Duodenal mucosa (tissue), 2 donors: ENCODE measurements at regions not wholly inside any gene's neighbourhood (a gene's known extent, or its start where the extent isn't known, plus 50 kb on each side); places are given as distances from the start of the nearest gene placed in this dataset.
A peak's percentile ranks its signal among the peaks of the same experiment; 100 is the strongest.

Source experiments
- H3K27ac ChIP-seq: one replicate; pipeline ENCODE4 v1.7.0; 2013; ENCODE audit warnings: low read depth, low read length
- H3K27me3 ChIP-seq, 2 donors: one replicate each; pipeline ENCODE4 v1.7.0; 2013; ENCODE audit warnings: low read length in 2 of 2, control low read depth in 1 of 2; ENCODE audit not compliant: insufficient read depth in 2 of 2, control insufficient read depth in 1 of 2
- H3K36me3 ChIP-seq, 2 donors: one replicate each; pipeline ENCODE4 v1.7.0; 2013; ENCODE audit warnings: low read length in 2 of 2, control low read depth in 1 of 2; ENCODE audit not compliant: insufficient read depth in 2 of 2, control insufficient read depth in 1 of 2
- H3K4me1 ChIP-seq, 2 donors: one replicate each; pipeline ENCODE4 v1.7.0; 2013; ENCODE audit warnings: low read length in 2 of 2, control low read depth in 1 of 2; ENCODE audit not compliant: insufficient read depth in 2 of 2, control insufficient read depth in 1 of 2
- H3K4me3 ChIP-seq, 2 donors: one replicate each; pipeline ENCODE4 v1.7.0; 2013; ENCODE audit warnings: low read length in 2 of 2, low read depth in 1 of 2
- H3K9ac ChIP-seq, 2 donors: one replicate each; pipeline ENCODE4 v1.7.0; 2013; ENCODE audit warnings: low read length in 2 of 2, low read depth in 1 of 2
- H3K9me3 ChIP-seq, 2 donors: one replicate each; pipeline ENCODE4 v1.7.0; 2013; ENCODE audit warnings: low read length in 2 of 2, control low read depth in 1 of 2; ENCODE audit not compliant: control insufficient read depth in 1 of 2

- Histone ChIP-seq H3K9ac (peak overlapping the region; percentile 21 to 22), H3K27ac (peak overlapping the region; percentile 2), H3K27me3 (no peaks in the 10 kb centered on the region), H3K9me3 (no peaks in the 10 kb centered on the region), H3K4me1 (peaks cover 37 to 39% of the 10 kb centered on the region in 2 donors), H3K4me3 (peak overlapping the region in 1 of 2 donors; percentile 34), H3K36me3 (peaks cover 0 to 3% of the 10 kb centered on the region in 2 donors)
These were observed 68.4 kb upstream of the PTGR2 start for GRCh38 chr14:73783107-73783727.

GRCh38 chr14:73782623-73783022 lies 68.4 kb upstream of the PNMA1 start:
- Histone ChIP-seq H3K9ac (peak overlapping the region in 1 of 2 donors; percentile 21), H3K4me1 (peaks cover 35 to 40% of the 10 kb centered on the region in 2 donors), H3K36me3 (peaks cover 0 to 4% of the 10 kb centered on the region in 2 donors), H3K27me3 (no peaks in the 10 kb centered on the region), H3K27ac (no peak overlapping the region), H3K4me3 (no peak overlapping the region), H3K9me3 (no peaks in the 10 kb centered on the region)

GRCh38 chr14:73780896-73781295 lies 66.7 kb upstream of the PNMA1 start:
- peaks cover 0 to 4% of the 10 kb centered on the region in 2 donors for H3K36me3 ChIP-seq
- H3K27ac ChIP-seq: no peak overlapping the region
- H3K4me3 ChIP-seq: no peak overlapping the region
- no peaks in the 10 kb centered on the region for H3K27me3 ChIP-seq
- H3K9ac ChIP-seq: no peak overlapping the region
- no peaks in the 10 kb centered on the region for H3K9me3 ChIP-seq
- H3K4me1 ChIP-seq: peaks cover 37 to 50% of the 10 kb centered on the region in 2 donors

- H3K36me3 ChIP-seq: peaks cover 0 to 4% of the 10 kb centered on the region in 2 donors
- H3K9me3 ChIP-seq: no peaks in the 10 kb centered on the region
- no peak overlapping the region for H3K9ac ChIP-seq
- H3K27me3 ChIP-seq: no peaks in the 10 kb centered on the region
- peaks cover 40 to 50% of the 10 kb centered on the region in 2 donors for H3K4me1 ChIP-seq
- H3K27ac ChIP-seq: no peak overlapping the region
- H3K4me3 ChIP-seq: no peak overlapping the region
These were observed 66.2 kb upstream of the PNMA1 start for GRCh38 chr14:73780391-73780790.

- H3K9ac ChIP-seq: no peak overlapping the region
- no peak overlapping the region for H3K4me3 ChIP-seq
- peaks cover 39 to 50% of the 10 kb centered on the region in 2 donors for H3K4me1 ChIP-seq
- H3K36me3 ChIP-seq: peaks cover 0 to 4% of the 10 kb centered on the region in 2 donors
- no peaks in the 10 kb centered on the region for H3K9me3 ChIP-seq
- no peak overlapping the region for H3K27ac ChIP-seq
- H3K27me3 ChIP-seq: no peaks in the 10 kb centered on the region
These were observed 64.6 kb upstream of the PNMA1 start for GRCh38 chr14:73778736-73779135.

DNA sequence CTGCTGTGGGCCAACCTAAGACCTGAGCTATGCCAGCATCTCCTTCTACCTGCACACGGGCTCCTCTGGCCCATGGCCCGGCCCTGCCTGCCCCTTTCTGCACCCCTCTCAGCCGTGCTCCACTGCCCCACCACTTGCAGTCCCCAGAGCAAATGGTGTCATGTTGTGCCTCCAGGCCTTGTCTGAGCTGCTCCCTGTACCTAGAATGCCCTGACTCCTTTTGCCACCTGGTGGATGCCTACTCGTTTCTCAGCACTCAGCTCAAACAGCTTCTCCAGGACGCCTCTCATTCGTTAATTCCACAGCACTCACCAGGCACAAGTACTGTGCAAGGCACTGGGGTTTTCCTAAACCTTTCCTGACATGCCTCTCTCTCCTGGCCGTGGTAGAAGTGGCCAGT lies 63.2 kb upstream of the PNMA1 start:
- Histone ChIP-seq H3K9me3 (no peaks in the 10 kb centered on the region), H3K36me3 (peaks cover 0 to 4% of the 10 kb centered on the region in 2 donors), H3K4me3 (no peak overlapping the region), H3K27ac (no peak overlapping the region), H3K27me3 (no peaks in the 10 kb centered on the region), H3K9ac (no peak overlapping the region), H3K4me1 (peaks cover 26 to 43% of the 10 kb centered on the region in 2 donors)

- peaks cover 36 to 56% of the 10 kb centered on the region in 2 donors for H3K4me1 ChIP-seq
- H3K36me3 ChIP-seq: peaks cover 0 to 4% of the 10 kb centered on the region in 2 donors
- no peaks in the 10 kb centered on the region for H3K9me3 ChIP-seq
- H3K27ac ChIP-seq: no peak overlapping the region
- H3K9ac ChIP-seq: no peak overlapping the region
- H3K4me3 ChIP-seq: no peak overlapping the region
- H3K27me3 ChIP-seq: no peaks in the 10 kb centered on the region
These were observed 62.0 kb upstream of the PNMA1 start for GRCh38 chr14:73776194-73776537.

DNA sequence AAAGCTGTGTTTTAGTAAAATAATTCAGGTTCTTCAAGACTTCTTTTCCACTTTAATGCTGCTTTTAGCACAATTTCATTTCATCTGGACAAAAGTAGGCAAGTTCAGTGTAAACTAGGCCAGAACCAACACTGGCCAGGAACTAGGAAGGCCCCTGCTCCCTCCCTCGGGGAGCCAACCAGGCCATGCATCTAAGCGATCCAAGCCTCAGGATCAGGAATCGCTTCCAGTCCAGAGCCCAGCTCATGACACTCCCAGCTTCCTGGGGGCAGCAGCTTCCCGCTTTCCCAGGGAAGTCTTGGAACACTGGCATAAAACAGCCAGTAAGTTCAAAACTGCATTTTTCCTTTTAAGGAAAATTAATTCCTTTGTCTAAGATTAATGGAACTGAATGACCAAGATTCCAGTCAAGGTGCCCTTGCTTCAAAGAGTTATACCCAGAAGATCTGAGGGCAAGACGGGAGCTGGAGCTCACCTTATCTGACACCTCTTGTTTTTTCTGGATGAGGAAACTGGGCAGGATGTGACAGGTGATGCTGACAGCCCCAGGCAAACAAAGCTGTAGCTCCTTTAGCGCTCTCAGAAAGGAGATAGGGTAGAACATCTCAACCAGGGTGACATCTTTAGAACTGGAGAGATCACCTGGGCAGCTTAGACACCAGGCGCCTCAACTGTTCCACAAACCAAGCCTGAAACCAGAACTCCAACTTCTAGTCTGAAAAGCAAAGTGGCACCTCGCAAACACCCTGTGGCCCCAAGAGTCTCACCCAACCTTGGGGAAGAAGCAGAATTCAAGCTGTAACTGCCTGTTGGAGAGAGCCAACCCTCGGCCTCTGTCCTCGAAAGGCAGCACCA lies 61.4 kb upstream of the PNMA1 start:
- no peak overlapping the region for H3K27ac ChIP-seq
- H3K36me3 ChIP-seq: peaks cover 0 to 4% of the 10 kb centered on the region in 2 donors
- no peak overlapping the region for H3K9ac ChIP-seq
- peaks cover 42 to 62% of the 10 kb centered on the region in 2 donors for H3K4me1 ChIP-seq
- no peaks in the 10 kb centered on the region for H3K27me3 ChIP-seq
- no peak overlapping the region for H3K4me3 ChIP-seq
- no peaks in the 10 kb centered on the region for H3K9me3 ChIP-seq

- H3K9me3 ChIP-seq: no peaks in the 10 kb centered on the region
- H3K27me3 ChIP-seq: no peaks in the 10 kb centered on the region
- no peak overlapping the region for H3K9ac ChIP-seq
- peaks cover 0 to 4% of the 10 kb centered on the region in 2 donors for H3K36me3 ChIP-seq
- no peak overlapping the region for H3K27ac ChIP-seq
- H3K4me1 ChIP-seq: peaks cover 48 to 70% of the 10 kb centered on the region in 2 donors
- H3K4me3 ChIP-seq: no peak overlapping the region
These were observed 60.5 kb upstream of the PNMA1 start for GRCh38 chr14:73774671-73775070.

DNA sequence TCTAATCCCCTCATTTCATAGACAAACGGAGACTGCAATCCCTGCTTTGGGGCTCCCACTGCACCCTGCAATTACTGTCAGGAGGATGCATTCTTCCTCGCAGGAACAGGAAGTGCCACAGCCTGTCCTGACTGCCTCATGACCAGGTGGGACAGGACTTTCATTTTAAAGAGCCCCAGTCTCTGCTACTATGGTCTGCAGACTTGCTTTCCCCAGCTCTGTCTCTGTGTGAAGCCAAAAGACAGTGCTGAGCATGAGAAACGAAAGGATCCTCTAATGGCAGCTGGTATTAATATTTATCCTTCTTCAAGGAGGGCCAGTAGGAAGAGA lies 60.0 kb upstream of the PNMA1 start:
- H3K4me1 ChIP-seq: peaks cover 51 to 73% of the 10 kb centered on the region in 2 donors
- no peak overlapping the region for H3K27ac ChIP-seq
- peaks cover 0 to 4% of the 10 kb centered on the region in 2 donors for H3K36me3 ChIP-seq
- H3K4me3 ChIP-seq: no peak overlapping the region
- H3K27me3 ChIP-seq: no peaks in the 10 kb centered on the region
- no peaks in the 10 kb centered on the region for H3K9me3 ChIP-seq
- H3K9ac ChIP-seq: no peak overlapping the region
